Raji (cell line): ENCODE measurements at regions not wholly inside any gene's neighbourhood (a gene's known extent, or its start where the extent isn't known, plus 50 kb on each side); places are given as distances from the start of the nearest gene placed in this dataset.

ENCODE experiments used
- POLR2A ChIP-seq: IDR thresholded peaks from 2 replicates; pipeline ENCODE4 v1.6.1; 2011; ENCODE audit warnings: low read depth, low read length, control low read depth; ENCODE audit not compliant: insufficient read depth

DNA sequence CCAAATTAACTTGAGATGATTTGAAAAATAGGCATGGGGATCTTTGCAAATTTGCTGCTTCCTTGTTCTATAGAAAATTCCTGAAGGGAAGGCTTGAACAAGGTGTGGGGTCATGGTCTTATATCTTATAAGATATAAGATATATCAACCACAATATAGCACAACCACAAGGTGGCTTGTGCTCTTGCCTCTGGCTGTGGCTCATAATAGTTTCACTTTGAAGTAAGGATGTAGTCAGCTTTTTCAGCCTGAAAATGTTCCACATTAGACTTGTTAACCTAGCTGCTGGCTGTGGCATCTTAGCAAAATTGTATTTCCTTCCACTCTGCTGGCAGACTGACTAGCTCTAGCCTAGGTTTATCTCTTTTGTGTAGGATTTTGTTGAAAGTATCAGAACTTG is 169.7 kb downstream of the KLF5 start:
- no peak for TF ChIP-seq POLR2A

DNA sequence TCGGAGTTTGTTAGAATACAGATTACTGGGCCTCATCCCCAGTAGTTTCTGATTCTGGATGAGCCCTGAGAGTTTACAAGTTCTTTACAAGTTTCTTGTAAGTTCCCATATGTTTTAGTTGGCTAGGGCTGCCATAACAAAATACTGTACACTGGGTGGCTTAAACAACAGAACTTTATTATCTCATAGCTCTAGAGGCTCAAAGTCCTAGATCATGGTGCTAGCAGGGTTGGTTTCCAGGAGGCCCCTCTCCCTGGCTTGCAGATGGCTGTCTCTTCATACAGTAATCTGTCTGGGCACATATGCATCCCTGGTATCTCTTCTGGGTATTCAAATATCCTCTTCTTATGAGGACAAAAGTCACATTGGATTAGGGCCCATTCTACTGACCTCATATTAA is 167.2 kb downstream of the KLF5 start:
- no peak for TF ChIP-seq POLR2A

DNA sequence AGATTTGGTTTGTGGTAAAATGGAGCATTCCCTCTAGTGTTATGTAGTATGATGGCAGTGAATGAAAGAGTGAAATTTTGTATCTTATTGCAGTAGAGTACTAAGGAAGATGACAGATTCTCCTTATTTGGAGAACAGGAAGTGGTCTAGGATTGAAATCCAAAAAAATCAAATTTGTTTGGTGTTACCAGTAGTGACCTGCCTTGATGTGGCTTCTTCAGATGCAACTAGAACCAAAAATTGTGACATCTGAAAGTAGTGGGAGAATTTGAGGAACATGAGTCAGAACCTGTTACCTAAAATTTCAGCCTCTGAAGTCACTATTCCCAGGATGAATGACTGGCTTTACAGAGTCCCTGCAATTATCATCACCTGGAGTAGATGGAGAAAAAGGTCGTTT is 165.9 kb downstream of the KLF5 start:
- no peak for TF ChIP-seq POLR2A

DNA sequence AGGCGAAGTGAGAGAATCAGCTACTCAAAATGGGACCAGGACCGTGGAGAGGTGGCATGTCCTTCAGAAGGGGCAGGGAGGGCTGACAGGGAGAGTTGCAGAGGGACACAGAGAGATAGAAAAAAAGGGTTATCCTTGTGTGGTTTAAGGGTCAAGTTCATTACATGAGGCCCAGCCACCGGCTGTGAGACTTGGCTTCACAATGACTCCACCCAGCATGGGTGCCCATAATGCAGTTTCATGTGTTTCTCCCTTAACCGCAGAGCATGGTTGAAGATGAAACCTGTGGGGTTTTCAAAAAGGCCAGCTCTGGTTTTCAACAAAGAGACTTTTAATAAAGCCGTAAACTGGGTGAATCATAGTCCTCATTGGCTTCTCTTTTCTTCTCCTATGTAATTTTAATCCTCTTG is 164.6 kb downstream of the KLF5 start:
- TF ChIP-seq POLR2A: no peak

DNA sequence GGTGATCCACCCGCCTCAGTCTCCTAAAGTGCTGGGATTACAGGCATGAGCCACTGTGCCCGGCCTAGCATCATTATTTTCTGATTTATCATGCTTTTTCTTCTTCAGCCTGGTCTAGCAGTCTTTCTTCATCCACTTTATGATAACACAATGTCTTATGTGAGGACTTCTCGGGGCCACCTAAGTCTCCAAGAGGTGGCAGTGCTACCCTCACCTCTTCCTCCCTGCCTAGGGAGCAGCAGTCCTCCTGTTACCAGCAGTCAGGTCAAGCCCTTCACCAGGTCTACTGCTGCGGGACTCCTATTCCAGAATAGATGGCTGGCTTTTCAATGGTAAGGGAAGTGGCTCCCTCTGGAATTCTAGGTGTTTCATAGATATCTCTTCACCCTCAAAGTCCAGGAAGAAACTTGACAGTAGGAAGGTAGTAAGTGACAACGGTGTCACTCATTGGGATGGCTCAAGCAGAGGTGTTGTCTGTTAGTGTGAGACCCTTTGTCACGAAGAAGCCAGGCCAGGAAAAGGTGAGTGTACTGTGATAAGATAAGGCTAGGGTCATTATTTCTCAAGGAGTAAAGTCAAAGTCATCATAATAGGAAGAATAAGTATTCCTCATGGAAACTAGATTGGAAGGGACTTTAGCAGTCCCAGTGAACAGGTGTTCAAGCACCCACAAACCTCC is 164.0 kb downstream of the KLF5 start:
- no peak for TF ChIP-seq POLR2A

DNA sequence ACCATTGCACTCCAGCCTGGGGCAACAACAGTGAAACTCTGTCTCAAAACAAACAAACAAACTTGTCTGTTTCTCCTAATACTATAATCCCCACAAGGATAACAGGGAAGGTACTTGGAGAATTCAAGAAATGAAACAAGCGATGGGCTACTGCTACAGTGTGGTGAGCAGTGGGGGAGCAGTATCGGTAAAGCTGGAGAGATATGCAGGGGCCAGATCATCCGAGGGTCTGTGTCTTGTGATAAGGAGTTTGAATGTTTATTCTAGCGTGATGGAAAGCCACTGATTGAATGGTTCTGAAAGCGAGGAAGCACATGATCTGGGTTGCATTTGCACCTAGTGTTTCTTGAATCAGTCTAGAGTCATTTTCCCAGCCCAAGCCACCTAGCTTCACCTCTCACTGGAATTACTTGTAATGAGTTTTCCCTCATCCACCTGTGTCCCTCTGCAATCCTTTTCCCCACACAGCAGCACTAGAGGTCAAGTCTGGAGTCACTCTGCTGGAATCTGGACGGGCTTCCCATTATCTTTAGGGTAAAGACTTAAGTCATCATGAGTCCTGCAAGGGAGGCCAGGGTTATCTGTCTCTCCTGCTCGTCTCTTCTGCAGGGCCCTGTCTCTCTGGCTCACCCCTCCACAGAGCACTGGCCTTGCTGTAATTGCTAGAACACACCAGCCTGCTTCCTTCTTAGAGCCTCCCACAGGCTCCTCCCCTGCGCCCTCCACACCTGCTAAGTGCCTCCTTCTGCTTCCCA is 162.3 kb downstream of the KLF5 start:
- no peak for TF ChIP-seq POLR2A

DNA sequence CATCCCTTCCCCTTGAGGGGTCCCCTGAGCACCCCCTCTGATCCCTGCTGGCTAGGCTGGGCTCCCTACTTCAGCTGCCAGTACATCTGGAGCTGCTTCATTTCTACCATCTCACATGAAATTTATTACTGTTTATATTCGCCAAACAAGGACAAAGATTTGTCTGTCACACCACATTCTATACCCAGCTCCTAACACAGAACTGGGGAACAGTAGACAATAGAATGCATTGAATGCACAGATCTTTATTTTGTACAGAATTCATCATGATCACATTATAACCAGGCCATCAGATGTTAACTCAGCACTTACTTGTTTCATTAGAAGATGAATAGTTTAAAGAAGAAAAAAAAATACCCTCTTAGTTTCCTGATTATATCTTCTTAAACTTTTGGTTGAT is 159.4 kb downstream of the KLF5 start:
- no peak for TF ChIP-seq POLR2A

DNA sequence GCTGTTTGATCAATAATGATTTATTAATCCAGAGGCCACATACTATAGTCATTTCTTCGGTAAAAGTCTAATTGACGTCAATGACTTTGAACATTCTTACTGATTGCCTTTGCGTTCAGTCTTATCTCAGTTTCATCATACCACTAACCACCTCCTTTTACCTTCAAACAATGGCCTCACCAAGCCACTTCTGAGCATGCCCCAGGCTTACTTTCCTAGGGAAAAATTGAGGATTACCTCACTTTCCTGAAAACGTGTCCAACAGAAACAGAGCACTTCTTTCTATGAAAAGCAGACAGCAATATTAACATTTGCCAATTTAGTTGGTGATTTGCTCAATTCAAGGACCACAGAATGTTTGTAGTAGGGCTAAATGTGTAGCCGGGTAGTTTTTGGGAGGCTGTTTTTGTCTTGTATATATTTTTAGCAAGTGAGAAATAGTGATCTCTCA is 157.6 kb downstream of the KLF5 start:
- TF ChIP-seq POLR2A: no peak

DNA sequence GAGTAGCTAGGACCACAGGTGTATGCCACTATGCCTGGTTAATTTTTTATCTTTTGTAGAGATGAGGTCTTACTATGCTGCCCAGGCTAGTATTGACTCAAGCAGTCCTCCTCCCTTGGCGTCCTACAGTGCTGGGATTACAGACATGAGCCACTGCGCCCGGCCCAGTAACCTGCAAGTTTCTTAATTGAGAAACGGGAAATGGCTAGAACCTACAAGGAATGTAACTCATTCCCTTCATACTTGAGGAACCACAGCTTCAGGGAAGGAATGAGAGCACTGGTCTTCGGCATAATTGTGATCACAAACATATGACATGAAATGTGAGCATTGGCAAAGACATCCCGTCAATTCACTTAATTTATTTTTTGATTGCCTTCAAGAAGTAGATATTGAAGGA is 157.0 kb downstream of the KLF5 start:
- TF ChIP-seq POLR2A: no peak

DNA sequence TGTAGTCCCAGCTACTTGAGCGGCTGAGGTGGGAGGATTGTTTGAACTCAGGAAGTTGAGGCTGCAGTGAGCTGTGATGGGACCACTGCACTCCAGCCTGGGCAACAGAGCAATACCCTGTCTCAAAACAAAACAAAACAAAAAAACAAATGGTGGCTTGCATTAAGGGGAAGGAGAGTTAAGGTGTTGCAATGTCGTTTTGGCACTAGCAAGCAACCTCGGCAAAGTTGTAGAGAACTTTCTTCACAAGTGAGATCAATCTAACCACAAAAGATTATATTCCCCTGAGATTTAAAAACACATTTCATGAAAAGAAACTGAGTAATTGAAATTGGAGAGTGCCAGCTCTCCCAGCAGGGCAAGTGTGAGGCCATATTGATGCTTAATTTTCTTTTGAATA is 153.7 kb downstream of the KLF5 start:
- TF ChIP-seq POLR2A: no peak

DNA sequence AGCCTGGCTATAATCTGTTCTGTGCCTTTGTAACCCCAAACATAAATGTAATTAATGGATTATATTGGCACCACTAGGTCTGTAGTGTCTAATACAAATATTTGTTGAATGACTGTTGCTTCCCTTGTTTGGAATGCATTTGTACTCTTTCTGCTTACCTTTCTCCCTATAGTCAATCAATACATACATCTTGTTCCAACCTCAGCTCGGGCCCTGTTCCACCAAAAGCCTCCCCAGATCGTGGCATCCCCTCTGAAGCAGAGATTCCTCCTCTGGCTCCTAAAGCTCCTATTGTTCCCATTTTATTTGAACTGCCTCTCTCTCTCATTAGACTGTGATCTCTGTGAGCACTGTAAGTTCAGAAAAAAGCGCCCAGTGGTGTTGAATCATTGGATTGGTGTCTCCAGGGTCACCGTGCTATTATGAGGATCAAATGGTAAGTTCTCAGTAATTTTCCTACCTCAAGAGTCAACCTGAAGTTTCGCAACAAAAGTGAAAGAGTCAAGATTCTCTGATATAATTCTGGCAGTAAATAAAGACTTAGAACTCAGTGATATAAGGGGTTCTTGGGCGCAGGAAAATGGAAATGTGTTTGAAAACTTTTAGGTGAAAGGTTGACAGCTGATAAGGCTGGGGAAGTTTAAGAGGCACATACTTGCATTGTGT is 151.5 kb downstream of the KLF5 start:
- TF ChIP-seq POLR2A: no peak

DNA sequence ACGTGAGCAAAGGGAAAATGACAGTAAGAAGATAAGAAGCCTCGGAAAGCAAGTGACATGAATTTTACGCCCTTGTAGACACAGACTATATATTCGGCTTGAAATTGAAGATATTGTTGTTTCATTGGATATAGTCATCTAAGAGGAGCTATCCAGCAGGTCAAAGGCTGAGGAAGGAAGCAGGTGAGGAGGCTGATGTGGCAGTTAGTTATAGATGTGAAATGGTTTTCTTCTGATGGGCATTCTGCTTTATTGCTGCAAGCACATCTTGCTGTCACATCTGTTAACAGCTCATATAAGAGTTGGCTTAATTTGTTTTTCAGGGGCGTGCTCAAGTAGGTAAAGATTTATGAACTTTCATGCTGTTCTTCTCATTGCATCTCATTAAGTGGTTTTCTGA is 146.1 kb downstream of the KLF5 start:
- TF ChIP-seq POLR2A: no peak

DNA sequence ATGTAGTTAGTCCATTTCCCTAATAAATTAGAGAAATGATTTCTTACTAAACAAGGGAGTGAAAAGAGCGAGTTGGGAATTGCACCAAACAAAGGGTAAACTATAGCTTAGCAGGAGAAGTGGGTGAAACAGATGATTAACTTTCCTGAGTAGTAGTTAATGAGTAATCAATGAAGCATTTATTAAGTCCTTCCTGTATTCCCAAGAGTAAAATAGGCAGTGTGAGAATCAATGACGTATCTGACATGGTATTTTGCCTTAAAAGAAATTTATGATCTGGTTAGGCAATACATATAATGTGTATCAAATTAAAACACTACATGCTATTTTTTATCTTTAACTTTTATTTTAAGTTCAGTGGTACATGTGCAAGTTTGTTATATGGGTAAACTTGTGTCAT is 142.8 kb downstream of the KLF5 start:
- no peak for TF ChIP-seq POLR2A

DNA sequence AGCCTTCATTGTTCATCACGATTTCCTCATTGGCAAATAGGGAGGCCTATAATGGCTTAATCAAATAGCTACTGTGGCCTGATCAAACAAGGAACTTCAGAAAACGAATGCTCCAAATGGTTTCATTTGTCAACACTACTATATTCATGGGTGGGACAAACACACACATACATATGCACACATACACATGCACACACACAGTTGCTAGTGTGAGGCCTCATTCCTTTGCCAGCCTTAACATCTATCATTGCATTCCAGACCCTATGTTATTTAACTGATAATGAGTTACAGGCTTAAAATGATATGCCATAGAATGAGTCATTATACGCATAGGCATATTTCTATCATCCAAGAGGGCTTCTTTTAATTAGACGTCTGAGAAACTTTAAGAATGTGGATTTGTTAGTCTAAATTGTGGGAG is 140.2 kb downstream of the KLF5 start:
- TF ChIP-seq POLR2A: no peak

DNA sequence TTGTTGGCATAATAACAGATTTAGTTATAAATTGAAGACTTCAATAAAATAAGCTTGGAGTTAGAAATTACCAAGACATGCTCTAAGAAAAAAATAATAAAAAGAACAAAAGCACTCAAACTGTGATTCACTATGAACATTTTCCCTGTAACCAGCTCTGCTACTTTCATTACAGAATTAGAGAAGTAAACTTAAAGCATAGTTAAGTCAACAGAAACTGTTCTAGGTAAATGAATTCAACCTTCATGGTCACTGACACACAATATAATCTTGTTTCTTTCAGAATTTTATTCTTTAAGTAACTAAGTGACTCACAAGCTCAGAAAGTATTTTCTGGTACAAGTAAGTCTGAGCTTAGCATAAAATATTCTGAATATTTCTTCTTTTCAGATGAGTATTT is 136.3 kb downstream of the KLF5 start:
- TF ChIP-seq POLR2A: no peak

DNA sequence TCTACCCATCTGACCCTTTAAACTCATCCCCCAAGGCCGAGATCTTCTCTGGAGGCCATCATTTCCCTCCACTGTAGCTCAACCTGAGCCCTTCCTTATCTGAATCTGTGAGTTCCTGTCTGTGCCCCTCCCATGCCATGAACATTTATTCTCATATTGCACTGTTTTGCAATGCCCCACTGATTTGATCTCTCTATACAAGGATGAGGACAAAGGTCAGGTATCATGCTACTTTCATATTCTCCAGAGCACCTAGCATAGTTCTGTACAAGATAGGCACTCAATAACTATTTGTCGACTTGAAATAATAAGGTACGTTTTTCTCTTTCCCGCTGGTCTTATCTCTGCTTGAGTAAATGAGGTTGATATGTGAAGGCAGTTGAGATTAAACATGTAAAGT is 135.5 kb downstream of the KLF5 start:
- TF ChIP-seq POLR2A: no peak

DNA sequence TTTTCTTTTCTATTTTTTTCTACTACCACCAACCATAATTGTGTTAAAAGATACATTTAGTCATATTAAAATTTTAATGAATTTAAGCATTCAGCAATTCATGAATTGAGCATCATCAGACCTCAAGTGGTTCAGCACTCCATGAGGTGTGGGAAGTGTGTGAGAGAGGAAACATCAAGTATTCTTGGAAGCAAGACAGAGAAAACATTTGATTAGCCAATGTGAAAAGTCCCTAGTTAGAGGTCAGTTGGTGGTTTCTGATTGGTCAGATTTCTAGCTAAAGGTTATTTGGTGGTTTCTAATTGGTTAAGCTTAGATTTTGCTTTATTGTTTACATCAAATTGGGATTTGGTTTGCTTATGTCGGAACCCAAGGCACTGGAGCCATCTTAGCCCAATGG is 134.7 kb downstream of the KLF5 start:
- no peak for TF ChIP-seq POLR2A

DNA sequence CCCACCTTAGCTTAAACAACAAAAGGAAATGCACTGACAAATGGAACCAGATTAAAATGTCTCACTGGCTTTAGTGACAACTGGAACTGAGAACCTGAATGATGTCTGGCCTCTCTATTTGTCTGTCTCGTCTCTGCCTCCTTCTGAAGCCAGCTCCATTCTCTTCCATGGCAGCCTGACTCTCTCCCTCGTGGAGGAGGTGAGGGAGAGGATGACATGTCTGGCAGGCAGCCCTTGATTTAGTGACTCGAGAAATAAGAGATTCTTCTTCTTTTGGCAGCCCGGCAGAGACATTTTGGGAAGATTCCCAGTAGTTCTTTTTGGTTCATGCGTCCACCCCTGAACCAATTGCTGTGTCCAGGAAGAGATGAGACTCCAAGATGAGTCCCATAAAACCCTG is 131.7 kb downstream of the KLF5 start:
- no peak for TF ChIP-seq POLR2A
